GM19328 (cell line): ENCODE measurements at regions not wholly inside any gene's neighbourhood (a gene's known extent, or its start where the extent isn't known, plus 50 kb on each side); places are given as distances from the start of the nearest gene placed in this dataset.

ENCODE experiments used
- ATAC-seq: cut with Tn5 transposase; IDR thresholded peaks from one replicate; pipeline ENCODE4 v1.9.1; 2021; ENCODE audit warnings: mild to moderate bottlenecking, moderate library complexity; ENCODE audit not compliant: unreplicated experiment

- no peak for ATAC-seq
These were observed 66.7 kb downstream of the BARHL2 start for GRCh38 chr1:90650401-90650800.

DNA sequence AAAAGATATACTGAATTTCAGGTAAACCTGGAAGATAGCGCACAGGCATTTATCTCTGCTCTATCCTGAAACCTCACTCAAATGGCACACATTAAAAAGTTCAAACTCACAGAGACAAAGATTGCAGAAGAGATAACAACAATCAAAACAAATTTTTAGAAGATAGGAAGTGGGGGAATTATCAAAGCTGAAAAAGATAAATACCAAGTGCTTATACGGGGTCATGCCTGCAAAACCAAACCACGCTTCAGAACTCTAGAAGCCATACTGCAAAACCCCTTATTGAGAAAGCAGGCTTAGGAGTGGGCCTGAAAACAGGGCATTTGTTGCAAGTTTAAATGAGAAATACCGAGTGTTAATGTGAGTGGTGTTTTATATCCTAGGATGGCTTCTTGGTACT, 76.8 kb downstream of the BARHL2 start:
- ATAC-seq: no peak

DNA sequence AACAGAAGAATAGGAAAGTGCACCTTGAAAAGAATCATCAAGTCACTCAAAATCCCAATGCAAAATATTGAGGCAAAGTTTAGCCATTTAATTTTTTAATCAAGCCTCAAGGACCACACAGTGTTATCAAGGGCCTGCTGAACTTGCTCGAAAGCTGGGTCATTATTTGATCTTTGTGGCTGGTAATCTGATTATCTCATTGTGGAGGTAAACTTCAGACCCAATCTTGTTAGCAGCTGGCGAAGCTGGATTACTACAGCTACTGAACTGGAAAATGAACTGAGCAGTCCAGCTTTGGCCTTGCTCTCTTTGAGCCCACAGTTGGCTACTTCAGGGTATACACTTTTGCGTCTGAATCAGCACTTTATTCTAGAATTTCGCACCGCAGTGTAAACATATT, 94.4 kb downstream of the BARHL2 start:
- no peak for ATAC-seq

GRCh38 chr1:90621986-90622385, 95.1 kb downstream of the BARHL2 start:
- no peak for ATAC-seq

DNA sequence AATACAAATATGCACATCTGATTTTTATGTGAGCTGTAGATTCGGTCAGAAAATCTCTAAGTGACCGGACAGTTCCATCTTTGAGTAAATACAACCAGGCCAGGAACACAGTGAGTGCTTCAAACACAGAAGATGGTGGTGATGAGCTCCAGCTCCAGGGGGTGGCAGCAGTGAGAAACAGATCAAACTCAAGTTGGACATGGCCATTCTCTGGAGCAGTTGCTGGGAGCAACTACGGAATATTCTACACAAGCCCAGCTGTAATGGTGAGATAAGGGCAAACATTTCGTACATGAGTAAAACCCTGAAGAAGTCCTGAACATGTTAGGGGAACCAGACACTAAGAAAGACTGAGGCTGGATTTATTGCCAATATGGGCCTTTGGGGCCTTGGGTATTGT, 100.7 kb downstream of the BARHL2 start:
- no peak for ATAC-seq

GRCh38 chr1:90614872-90615271, 102.2 kb downstream of the BARHL2 start:
- ATAC-seq: no peak

GRCh38 chr1:90613371-90613770, 103.7 kb downstream of the BARHL2 start:
- ATAC-seq: no peak

- ATAC-seq: no peak
These were observed 105.1 kb downstream of the BARHL2 start for GRCh38 chr1:90612033-90612432.

- ATAC-seq: no peak
These were observed 109.4 kb downstream of the BARHL2 start for GRCh38 chr1:90607736-90608135.

DNA sequence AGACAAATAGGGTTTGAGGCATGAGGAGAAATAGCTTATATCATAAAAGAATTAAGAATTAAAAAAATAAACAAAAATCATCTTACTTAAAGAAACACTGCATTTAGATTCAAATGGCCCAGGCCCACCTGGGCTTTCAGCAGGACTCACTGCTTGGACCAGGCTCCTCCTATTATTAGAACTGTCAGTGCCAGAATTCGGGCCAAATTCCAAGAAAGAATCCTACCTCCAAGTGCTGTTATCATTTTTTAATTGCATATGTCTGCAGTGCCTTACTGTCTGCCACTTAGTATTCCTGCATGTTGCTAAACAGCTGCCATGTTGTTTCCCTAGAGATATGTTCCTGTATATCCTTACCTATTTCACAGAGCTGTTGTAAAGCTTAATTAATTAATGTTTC, 112.0 kb downstream of the BARHL2 start:
- no peak for ATAC-seq

GRCh38 chr1:90593312-90593711, 123.8 kb downstream of the BARHL2 start:
- ATAC-seq: no peak

DNA sequence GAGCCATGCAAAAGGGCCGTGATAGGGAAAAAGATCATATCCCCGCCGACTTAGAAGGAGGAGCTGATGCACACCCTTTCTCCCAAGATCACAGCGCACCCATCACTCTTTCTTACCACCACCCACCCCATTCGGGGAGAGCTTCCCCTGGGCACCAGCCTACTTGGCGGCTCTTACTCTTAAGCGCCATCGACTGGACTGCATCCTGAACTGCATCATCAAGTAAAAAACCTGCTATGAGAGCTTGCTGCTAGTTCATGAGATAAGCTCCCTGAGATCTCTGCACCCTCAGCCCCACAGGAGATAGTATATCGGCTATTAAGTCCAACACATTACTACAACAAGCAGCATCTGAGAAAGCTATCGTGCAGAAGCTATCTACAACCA, 125.1 kb downstream of the BARHL2 start:
- no peak for ATAC-seq

- no peak for ATAC-seq
These were observed 125.6 kb downstream of the BARHL2 start for GRCh38 chr1:90591355-90591969.

GRCh38 chr1:90580176-90580575, 136.9 kb downstream of the BARHL2 start:
- ATAC-seq: no peak

DNA sequence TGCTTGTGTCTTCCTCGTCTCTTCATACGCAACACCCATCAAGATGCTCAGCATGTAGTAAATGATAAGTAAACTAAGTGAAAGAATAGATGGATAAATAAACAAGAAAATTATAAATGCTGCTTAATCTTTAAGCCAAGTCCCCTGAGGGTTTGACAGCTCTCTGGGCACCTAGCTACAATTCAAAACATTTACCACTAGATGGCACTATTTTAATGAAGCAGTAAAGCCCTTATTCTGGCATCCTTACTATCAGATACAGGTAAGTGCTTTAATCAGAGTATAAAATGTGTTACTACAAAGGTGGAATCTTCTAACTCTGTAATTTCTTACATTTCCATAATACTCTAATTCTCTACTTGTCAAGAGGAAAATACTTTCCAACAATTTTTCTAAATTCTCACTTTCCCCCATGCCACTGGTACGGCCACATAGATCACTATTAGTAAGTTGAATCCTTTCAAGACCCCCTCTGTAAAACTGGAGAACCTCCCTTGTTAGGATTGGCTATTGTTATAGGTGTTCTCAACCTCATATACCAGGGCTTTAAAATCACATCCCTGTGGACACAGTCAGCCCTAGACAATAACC, 137.8 kb downstream of the BARHL2 start:
- ATAC-seq: peak; percentile 58

DNA sequence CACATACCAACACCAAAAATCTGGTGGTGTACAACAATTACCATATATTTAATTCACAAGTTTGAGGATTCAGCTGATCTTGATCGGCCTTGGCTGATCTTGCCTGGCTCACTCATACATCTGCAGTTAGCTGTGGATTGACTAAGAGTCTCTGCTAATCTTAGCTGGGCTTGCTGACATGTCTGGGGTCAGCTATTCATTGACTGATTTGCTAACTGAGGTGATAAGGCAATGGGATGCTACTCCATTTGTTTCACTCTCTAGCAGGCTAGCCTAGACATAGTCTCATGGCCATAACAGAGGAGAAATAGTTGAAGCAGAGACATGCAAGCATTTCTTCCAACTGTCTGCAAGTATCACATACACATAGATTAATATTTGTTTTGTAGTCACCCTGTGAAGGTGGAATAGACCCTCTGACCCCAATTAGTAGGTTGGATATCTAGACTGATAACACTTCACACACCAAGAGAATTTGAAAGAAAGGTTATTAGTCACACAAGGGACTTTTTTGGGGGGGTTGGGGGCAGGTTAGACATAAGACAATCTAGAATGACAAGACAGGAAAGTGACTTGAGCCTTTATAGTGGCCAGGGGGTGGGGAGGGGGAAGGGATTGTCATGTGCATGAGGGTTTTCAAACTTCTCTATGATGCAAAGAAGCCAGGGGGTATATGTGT, 142.3 kb downstream of the BARHL2 start:
- ATAC-seq: no peak

- ATAC-seq: no peak
These were observed 143.4 kb downstream of the BARHL2 start for GRCh38 chr1:90573736-90574135.

- ATAC-seq: no peak
These were observed 144.7 kb downstream of the BARHL2 start for GRCh38 chr1:90572446-90572845.

- ATAC-seq: no peak
These were observed 148.7 kb downstream of the BARHL2 start for GRCh38 chr1:90568436-90568835.

- ATAC-seq: no peak
These were observed 152.9 kb downstream of the BARHL2 start for GRCh38 chr1:90564164-90564563.

DNA sequence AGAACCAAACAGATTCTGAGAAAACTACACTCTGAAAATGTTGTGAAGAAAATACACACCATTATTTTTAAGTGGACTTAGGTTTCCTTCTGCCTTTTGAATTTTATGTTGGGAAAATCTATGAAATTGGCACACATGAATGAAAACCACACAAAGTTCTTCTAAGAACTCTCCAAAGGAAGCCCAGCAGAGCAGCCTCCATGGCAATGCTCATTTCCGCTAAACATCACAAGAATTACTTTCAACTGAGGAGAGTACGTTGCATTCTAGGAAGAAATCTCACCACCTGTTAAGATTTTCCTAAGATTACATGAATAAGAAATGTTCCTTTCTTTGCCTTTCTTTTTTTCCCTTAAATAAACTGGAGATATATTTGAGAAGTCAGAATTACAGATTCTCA, 154.2 kb downstream of the BARHL2 start:
- no peak for ATAC-seq

DNA sequence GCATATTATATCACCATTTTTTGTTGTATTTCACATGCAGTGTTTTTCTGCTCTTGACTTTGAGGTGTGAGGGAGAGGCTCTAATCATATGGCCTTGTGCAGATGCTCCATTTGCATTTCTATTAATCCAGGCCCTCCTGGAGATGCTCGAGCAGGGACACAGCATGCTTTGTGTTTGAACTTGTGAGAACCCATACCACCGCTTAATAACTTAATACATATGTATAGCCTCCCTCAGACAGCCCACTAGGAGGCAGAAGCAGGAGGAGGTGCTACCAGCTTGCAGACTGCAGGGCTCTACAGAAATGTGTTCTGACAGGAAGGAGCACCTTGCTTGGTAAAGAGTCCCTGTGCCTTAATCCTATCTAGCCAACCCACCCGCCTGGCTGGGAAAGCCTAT, 155.2 kb downstream of the BARHL2 start:
- no peak for ATAC-seq
